ENCODE measurements at regions not wholly inside any gene's neighbourhood (a gene's known extent, or its start where the extent isn't known, plus 50 kb on each side); places are given as distances from the start of the nearest gene placed in this dataset.

DNA sequence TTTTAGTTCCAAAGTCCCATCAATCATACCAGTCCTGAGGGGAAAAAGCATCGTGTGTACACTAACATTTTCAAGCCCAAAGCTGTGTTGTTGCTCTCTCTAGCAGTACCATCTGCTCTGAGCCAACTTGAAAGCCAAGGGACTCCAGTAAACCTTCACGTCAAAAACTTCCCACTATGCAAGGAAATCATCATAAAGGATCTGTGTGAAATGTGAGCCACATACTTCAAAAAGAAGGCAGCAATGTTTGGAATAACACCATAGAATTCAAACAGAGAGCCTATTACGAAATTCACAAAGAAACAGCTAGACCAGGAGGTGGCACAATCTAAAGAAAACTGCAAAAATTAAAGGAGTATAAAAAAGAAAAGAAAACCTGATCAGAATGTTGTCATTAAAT, 399.8 kb upstream of the EPHA7 start:
- TF ChIP-seq, protein P1, sequence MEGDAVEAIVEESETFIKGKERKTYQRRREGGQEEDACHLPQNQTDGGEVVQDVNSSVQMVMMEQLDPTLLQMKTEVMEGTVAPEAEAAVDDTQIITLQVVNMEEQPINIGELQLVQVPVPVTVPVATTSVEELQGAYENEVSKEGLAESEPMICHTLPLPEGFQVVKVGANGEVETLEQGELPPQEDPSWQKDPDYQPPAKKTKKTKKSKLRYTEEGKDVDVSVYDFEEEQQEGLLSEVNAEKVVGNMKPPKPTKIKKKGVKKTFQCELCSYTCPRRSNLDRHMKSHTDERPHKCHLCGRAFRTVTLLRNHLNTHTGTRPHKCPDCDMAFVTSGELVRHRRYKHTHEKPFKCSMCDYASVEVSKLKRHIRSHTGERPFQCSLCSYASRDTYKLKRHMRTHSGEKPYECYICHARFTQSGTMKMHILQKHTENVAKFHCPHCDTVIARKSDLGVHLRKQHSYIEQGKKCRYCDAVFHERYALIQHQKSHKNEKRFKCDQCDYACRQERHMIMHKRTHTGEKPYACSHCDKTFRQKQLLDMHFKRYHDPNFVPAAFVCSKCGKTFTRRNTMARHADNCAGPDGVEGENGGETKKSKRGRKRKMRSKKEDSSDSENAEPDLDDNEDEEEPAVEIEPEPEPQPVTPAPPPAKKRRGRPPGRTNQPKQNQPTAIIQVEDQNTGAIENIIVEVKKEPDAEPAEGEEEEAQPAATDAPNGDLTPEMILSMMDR (IDR thresholded peaks at IDR 0.05): no peak
- no peak for TF ChIP-seq POLR2A (IDR thresholded peaks at IDR 0.05)
